ENCODE measurements at regions not wholly inside any gene's neighbourhood (a gene's known extent, or its start where the extent isn't known, plus 50 kb on each side); places are given as distances from the start of the nearest gene placed in this dataset.

GRCh38 chr1:101460739-101461138 is 223.9 kb downstream of the S1PR1 start:
- Histone ChIP-seq H3K9me3 (no peaks in the 10 kb centered on the region), H3K4me3 (no peak overlapping the region), H3K4me1 (no peaks in the 10 kb centered on the region), H3K27ac (no peak overlapping the region), H3K4me2 (no peak overlapping the region)
- TF ChIP-seq CEBPB (IDR thresholded peaks at IDR 0.05) (no peak), NFE2L2 (conservative IDR thresholded peaks at IDR 0.05; ENCODE audit: low read length) (no peak), FOSB (CRISPR knock-in tag; IDR thresholded peaks at IDR 0.05) (no peak), MAX (IDR thresholded peaks at IDR 0.05) (no peak), CBX8 (IDR thresholded peaks at IDR 0.05) (no peak), PBX3 (IDR thresholded peaks at IDR 0.05) (no peak), ZC3H11A (IDR thresholded peaks at IDR 0.05) (no peak), BHLHE40 (IDR thresholded peaks at IDR 0.05; ENCODE audit: low read depth, low read length) (no peak)
- ChIA-PET POLR2A (no interaction called here), CTCF (no interaction called here)
- DNase-seq (ENCODE audit: low read depth in 1 of 2, low spot score in 1 of 2) (no peak), ATAC-seq (no peak), FAIRE-seq (no peak)

GRCh38 chr1:101463195-101463594 is 226.4 kb downstream of the S1PR1 start:
- Histone ChIP-seq H3K4me1 (no peaks in the 10 kb centered on the region), H3K4me2 (no peak overlapping the region), H3K9me3 (no peaks in the 10 kb centered on the region), H3K4me3 (no peak overlapping the region), H3K27ac (no peak overlapping the region)
- ATAC-seq: no peak
- ChIA-PET CTCF (no interaction called here), POLR2A (no interaction called here)
- 11% methylated on average over 1 of the region's 1 CpG for WGBS (ENCODE audit: missing lambda C conversion rate)
- no peak for FAIRE-seq
- no peak for TF ChIP-seq POLR2AphosphoS2 (conservative IDR thresholded peaks at IDR 0.05; ENCODE audit: low read length)
- no peak for TF ChIP-seq KDM5A (IDR thresholded peaks at IDR 0.05)
- no peak for TF ChIP-seq JUNB (IDR thresholded peaks at IDR 0.05)
- no peak for TF ChIP-seq USF2 (IDR thresholded peaks at IDR 0.05)
- TF ChIP-seq HOXB5 (CRISPR knock-in tag; IDR thresholded peaks at IDR 0.05): no peak
- no peak for TF ChIP-seq MYC (IDR thresholded peaks at IDR 0.05; ENCODE audit: borderline replicate concordance, low read length)
- no peak for TF ChIP-seq NPAS2 (CRISPR knock-in tag; IDR thresholded peaks at IDR 0.05; ENCODE audit: borderline replicate concordance)
- no peak for DNase-seq (ENCODE audit: low read depth in 1 of 2, low spot score in 1 of 2)

- no peaks in the 10 kb centered on the region for H3K4me1 ChIP-seq
- no peak overlapping the region for H3K4me2 ChIP-seq
- ATAC-seq: no peak
- no peak for DNase-seq (ENCODE audit: low read depth in 1 of 2, low spot score in 1 of 2)
- ChIA-PET CTCF (no interaction called here), POLR2A (no interaction called here)
- H3K4me3 ChIP-seq: no peak overlapping the region
- H3K9me3 ChIP-seq: no peaks in the 10 kb centered on the region
- H3K27ac ChIP-seq: no peak overlapping the region
- FAIRE-seq: no peak
- no peak for TF ChIP-seq POLR2A (IDR thresholded peaks at IDR 0.05; ENCODE audit: low read length)
- TF ChIP-seq SMC3 (IDR thresholded peaks at IDR 0.05): no peak
- no peak for TF ChIP-seq RNF2 (IDR thresholded peaks at IDR 0.05; ENCODE audit: borderline replicate concordance, low read depth)
- TF ChIP-seq NFE2L2 (conservative IDR thresholded peaks at IDR 0.05; ENCODE audit: low read length): no peak
- TF ChIP-seq HMGXB4 (CRISPR knock-in tag; IDR thresholded peaks at IDR 0.05; ENCODE audit: borderline replicate concordance): no peak
- TF ChIP-seq JUN (IDR thresholded peaks at IDR 0.05): no peak
- no peak for TF ChIP-seq MAX (IDR thresholded peaks at IDR 0.05)
- no peak for TF ChIP-seq KDM1A (IDR thresholded peaks at IDR 0.05; ENCODE audit: low read depth)
- no peak for TF ChIP-seq MAZ (IDR thresholded peaks at IDR 0.05; ENCODE audit: borderline replicate concordance, low read depth, low read length)
- TF ChIP-seq POLR2AphosphoS2 (conservative IDR thresholded peaks at IDR 0.05; ENCODE audit: low read length): no peak
- TF ChIP-seq ZC3H11A (IDR thresholded peaks at IDR 0.05): no peak
- no peak for TF ChIP-seq ZSCAN20 (CRISPR knock-in tag; IDR thresholded peaks at IDR 0.05)
- TF ChIP-seq JUNB (IDR thresholded peaks at IDR 0.05): no peak
- TF ChIP-seq BHLHE40 (IDR thresholded peaks at IDR 0.05; ENCODE audit: low read depth, low read length): no peak
- no peak for TF ChIP-seq RAD21 (conservative IDR thresholded peaks at IDR 0.05 in 1 of 2, IDR thresholded peaks at IDR 0.05 in 1 of 2)
- TF ChIP-seq CHD4 (IDR thresholded peaks at IDR 0.05; ENCODE audit: borderline replicate concordance): no peak
- no peak for TF ChIP-seq CEBPB (IDR thresholded peaks at IDR 0.05)
- no peak for TF ChIP-seq EHMT2 (IDR thresholded peaks at IDR 0.05; ENCODE audit: low read depth)
- 7% methylated on average over 2 of the region's 2 CpGs for WGBS (ENCODE audit: missing lambda C conversion rate)
Measured at GRCh38 chr1:101465941-101466340, 229.1 kb downstream of the S1PR1 start.

Data from A549 (cell line).